GM13976 (cell line): ENCODE measurements at regions not wholly inside any gene's neighbourhood (a gene's known extent, or its start where the extent isn't known, plus 50 kb on each side); places are given as distances from the start of the nearest gene placed in this dataset.

Experiments used
- DNase-seq: peaks from one replicate; pipeline ENCODE4 v3.0.0; 2012; ENCODE audit warnings: low spot score
- in situ Hi-C: fragments of 300-500 bp; cut with MboI; formaldehyde crosslinking; loops from one replicate; pipeline ENCODE4 v1.12.0; 2022; ENCODE audit warnings: low sequenced_read_pairs, mixed read lengths, inconsistent platforms; ENCODE audit not compliant: unreplicated experiment
- TF ChIP-seq, protein P1 (sequence below): IDR thresholded peaks from 2 replicates; pipeline ENCODE4 v1.5.1; 2012; ENCODE audit warnings: borderline replicate concordance, mild to moderate bottlenecking; ENCODE audit not compliant: insufficient read depth; ENCODE audit errors: extremely low read depth, missing control alignments, control extremely low read depth

DNA sequence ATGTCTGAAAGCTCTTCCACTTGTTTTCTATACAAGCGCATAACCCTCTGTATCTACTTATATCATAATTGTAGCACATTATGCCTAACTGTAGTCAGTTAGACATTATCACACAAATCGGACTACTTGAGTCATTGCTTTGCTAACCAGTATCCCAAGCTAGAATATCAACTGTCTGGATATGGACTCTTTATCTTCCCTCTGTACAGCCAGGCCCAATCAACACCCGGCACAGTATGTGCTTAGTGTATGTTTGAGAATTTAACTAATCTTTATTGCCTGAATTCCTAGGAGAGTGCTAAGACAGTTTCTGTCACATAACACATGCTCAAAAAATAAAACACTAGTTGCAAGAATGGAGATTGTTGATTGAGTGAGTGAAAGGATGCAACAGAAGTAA, 211.2 kb downstream of the ARL4A start:
- DNase-seq: no peak
- TF ChIP-seq, protein P1, sequence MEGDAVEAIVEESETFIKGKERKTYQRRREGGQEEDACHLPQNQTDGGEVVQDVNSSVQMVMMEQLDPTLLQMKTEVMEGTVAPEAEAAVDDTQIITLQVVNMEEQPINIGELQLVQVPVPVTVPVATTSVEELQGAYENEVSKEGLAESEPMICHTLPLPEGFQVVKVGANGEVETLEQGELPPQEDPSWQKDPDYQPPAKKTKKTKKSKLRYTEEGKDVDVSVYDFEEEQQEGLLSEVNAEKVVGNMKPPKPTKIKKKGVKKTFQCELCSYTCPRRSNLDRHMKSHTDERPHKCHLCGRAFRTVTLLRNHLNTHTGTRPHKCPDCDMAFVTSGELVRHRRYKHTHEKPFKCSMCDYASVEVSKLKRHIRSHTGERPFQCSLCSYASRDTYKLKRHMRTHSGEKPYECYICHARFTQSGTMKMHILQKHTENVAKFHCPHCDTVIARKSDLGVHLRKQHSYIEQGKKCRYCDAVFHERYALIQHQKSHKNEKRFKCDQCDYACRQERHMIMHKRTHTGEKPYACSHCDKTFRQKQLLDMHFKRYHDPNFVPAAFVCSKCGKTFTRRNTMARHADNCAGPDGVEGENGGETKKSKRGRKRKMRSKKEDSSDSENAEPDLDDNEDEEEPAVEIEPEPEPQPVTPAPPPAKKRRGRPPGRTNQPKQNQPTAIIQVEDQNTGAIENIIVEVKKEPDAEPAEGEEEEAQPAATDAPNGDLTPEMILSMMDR: no peak
- in situ Hi-C loops: no loop called here

DNA sequence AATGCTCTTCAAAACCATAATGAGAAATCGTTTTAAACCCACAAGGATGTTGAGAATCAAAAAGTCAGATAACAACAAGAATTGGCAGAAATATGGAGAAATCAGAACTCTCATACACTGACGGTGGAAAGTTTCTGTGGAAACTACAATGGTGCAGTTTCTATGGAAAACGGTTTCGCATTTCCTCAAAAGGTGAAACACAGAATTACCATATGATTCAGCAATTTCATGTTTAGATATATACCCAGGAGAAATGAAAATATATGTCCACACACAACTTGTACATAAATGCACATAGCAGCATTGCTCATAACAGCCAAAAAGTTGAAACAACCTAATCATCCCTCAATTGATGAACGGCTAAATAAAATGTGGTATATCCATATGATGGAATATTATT, 218.2 kb downstream of the ARL4A start:
- no peak for DNase-seq
- TF ChIP-seq, protein P1: no peak
- in situ Hi-C loops: no loop called here

DNA sequence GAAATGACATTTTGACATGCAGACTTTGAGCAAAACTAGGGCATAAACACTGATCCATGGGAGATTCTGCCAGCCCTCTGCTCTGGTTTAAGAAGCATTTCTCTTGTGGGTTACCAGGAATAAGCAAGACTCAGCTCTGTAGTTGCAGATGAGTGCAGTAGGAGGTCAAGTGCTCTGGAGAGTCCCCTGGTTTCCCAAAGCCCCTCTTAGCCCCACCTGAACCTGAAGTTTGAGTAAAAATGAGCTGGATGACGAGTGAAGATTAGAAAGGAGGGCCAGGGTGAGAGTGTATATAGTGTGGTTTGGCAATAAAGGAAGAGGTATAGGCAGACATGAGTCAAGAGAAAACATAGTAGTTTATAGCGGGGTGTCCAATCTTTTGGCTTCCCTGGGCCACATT, 220.3 kb downstream of the ARL4A start:
- DNase-seq: no peak
- TF ChIP-seq, protein P1: no peak
- in situ Hi-C loops: no loop called here

DNA sequence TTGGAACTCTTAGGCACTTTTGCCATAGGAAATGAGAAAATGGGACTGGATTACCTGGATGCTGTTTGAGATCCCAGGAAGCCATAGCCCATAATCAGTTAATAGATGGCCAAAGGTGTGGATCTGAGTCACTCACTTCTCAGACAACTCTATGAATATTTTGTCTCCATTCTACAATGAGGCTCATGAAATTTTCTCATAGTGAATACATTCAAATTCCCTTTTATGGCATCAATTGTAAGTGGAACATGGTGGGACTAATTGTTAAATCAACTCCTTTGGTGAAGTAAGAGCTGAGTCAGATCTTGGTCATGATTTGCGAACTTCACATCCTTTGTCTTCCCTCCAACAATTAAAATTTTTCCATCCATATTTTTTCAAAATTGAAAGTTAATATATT, 222.1 kb downstream of the ARL4A start:
- in situ Hi-C loops: no loop called here
- TF ChIP-seq, protein P1: no peak
- DNase-seq: no peak

DNA sequence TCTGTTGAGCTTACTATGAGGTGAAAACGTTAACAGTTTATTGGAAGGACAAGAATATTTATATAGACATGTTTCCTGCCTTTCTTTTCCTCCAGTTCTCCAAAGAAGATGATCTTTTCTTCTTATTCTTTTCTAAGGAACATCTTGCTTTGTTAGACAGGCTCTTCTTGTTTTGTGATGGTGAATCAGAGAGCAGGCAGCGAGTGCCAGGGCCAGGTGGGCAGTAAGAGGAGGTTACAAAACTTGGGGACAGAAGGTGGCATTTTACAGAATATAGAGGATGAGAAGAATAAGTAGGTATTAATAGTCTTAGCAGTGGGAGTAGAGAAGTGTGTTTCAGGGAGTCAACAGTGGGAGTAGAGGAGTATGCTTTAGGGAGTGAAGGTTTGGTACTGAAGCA, 223.6 kb downstream of the ARL4A start:
- in situ Hi-C loops: no loop called here
- no peak for DNase-seq
- TF ChIP-seq, protein P1: no peak

DNA sequence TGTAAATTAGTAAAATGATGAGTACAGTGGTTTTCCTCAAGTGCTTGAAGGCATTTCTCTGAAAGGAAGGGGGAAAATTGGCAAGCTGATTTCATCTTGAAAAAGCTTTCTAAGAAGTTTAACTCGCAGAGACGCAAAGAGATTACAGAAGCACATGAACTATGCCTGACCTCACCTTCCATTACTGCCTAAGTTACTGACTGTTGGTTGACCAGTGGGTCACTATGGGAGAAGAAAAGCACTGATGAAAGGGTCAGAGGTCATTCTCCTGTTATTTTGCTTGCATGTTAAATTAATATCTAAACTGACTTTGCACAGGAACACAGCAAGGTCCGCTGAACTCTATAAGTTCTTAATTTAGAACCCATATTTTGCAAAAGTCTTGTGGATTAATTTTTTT, 225.6 kb downstream of the ARL4A start:
- in situ Hi-C loops: no loop called here
- TF ChIP-seq, protein P1: no peak
- DNase-seq: no peak

DNA sequence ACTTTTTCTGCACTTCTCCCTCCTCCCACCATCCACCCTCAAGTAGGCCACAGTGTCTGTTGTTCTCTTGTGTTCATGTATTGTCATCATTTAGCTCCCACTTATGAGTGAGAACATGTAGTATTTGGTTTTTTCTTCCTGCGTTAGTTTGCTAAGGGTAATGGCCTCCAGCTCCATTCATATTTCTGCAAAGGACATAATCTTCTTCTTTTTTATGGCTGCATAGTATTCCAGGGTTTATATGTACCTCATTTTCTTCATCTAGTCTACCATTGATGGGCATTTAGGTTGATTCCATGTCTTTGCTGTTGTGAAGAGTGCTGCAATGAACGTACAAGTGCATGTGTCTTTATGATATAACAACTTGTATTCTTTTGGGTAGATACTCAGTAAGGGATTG, 230.4 kb downstream of the ARL4A start:
- DNase-seq: no peak
- TF ChIP-seq, protein P1: no peak
- in situ Hi-C loops: no loop called here
